Activated naive CD8-positive, alpha-beta T cell treated with anti-CD3 and anti-CD28 coated beads, Interleukin-2, amount 10 ng/mL, durations not matched to agents 7 days and 5 days (primary cell): ENCODE measurements at regions not wholly inside any gene's neighbourhood (a gene's known extent, or its start where the extent isn't known, plus 50 kb on each side); places are given as distances from the start of the nearest gene placed in this dataset.

Experiments
- ATAC-seq: fragments of 150-1000 bp; cut with Tn5 transposase; one replicate; pipeline ENCODE4 v1.10.0; 2021; ENCODE audit warnings: low read depth, moderate library complexity
- POLR2A ChIA-PET: fragments of 350-600 bp; sonication (Branson Sonifier 250); formaldehyde crosslinking; loops from one replicate; lab custom pipeline; 2021; ENCODE audit warnings: antibody characterized with exemption; lab: Charles Lee
- DNase-seq: peaks from one replicate; pipeline ENCODE4 v3.0.0; 2021
- H3K27ac Mint-ChIP-seq: one replicate; pipeline ENCODE4 v1.8.0; 2022; ENCODE audit warnings: mild to moderate bottlenecking, mixed read lengths
- H3K27me3 Mint-ChIP-seq: one replicate; pipeline ENCODE4 v1.8.0; 2022; ENCODE audit warnings: mild to moderate bottlenecking, moderate library complexity, mixed read lengths
- H3K36me3 Mint-ChIP-seq: one replicate; pipeline ENCODE4 v1.8.0; 2021; ENCODE audit warnings: mild to moderate bottlenecking, mixed read lengths
- H3K4me1 Mint-ChIP-seq: one replicate; pipeline ENCODE4 v1.8.0; 2021; ENCODE audit warnings: mixed read lengths
- H3K4me3 Mint-ChIP-seq: one replicate; pipeline ENCODE4 v1.8.0; 2022; ENCODE audit warnings: mild to moderate bottlenecking, moderate library complexity, mixed read lengths
- H3K9me3 Mint-ChIP-seq: one replicate; pipeline ENCODE4 v1.8.0; 2021; ENCODE audit warnings: mixed read lengths

- Mint-ChIP-seq H3K27ac (no peak overlapping the region), H3K27me3 (peaks cover 2% of the 10 kb centered on the region), H3K4me3 (no peak overlapping the region), H3K36me3 (no peaks in the 10 kb centered on the region), H3K4me1 (peaks cover 2% of the 10 kb centered on the region), H3K9me3 (peaks cover under 1% of the 10 kb centered on the region)
- POLR2A ChIA-PET, result no interaction called here
- ATAC-seq, result no peak
- DNase-seq, result no peak
Measured at GRCh38 chr4:114361249-114361648, 237.4 kb upstream of the UGT8 start.

GRCh38 chr4:114364857-114365256 lies 233.8 kb upstream of the UGT8 start:
- no peak for ATAC-seq
- H3K4me3 Mint-ChIP-seq, result no peak overlapping the region

GRCh38 chr4:114365591-114365990 lies 233.0 kb upstream of the UGT8 start:
- DNase-seq (no peak), ATAC-seq (no peak)
- POLR2A ChIA-PET, result no interaction called here
- Mint-ChIP-seq H3K4me3 (no peak overlapping the region), H3K27ac (no peak overlapping the region), H3K4me1 (no peaks in the 10 kb centered on the region), H3K36me3 (no peaks in the 10 kb centered on the region), H3K9me3 (no peaks in the 10 kb centered on the region), H3K27me3 (no peaks in the 10 kb centered on the region)

More at GRCh38 chr4:114364857-114365256, 233.8 kb upstream of the UGT8 start:
- Mint-ChIP-seq H3K36me3 (no peaks in the 10 kb centered on the region), H3K27ac (no peak overlapping the region), H3K27me3 (no peaks in the 10 kb centered on the region), H3K4me1 (no peaks in the 10 kb centered on the region), H3K9me3 (no peaks in the 10 kb centered on the region)
- POLR2A ChIA-PET, result no interaction called here
- DNase-seq, result no peak

DNA sequence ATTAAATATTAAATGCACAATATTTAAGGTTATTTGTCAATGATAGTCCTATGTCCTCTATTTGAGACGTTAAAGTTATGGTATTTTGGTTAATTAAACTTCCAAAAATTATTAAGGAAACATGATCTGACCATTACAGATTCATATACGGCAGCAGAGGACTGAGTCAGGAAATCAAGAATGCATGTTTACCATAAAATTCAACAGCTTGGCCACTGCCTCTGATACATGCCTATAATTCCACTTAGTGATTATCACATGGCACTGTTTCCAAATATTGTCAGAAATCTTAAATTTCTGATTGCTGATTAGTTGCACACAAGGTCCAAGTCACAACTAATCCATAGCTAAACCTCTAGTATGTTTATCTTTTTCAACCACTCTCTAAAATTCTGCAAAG lies 232.2 kb upstream of the UGT8 start:
- Mint-ChIP-seq H3K27ac (no peak overlapping the region), H3K4me3 (no peak overlapping the region), H3K36me3 (no peaks in the 10 kb centered on the region), H3K9me3 (no peaks in the 10 kb centered on the region), H3K27me3 (peaks cover 3% of the 10 kb centered on the region), H3K4me1 (no peaks in the 10 kb centered on the region)
- ATAC-seq (no peak), DNase-seq (no peak)
- POLR2A ChIA-PET, result no interaction called here

DNA sequence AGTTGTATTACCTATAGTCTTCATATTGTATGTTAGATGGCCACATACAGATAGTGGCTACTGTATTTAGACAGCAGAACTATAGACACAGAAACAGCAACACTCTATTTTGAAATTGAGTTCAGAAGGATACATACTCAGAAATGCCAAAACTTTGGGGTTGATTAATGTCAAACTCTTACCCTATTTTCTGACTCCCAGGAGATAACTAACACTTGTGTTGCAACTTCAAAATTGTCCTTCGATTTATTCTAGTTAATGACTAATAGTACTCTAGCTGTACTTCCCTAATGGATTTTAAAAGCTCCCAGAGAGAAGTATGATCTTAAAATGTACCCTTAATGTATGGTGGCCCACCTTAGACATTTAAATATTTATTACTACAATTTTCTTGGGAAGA lies 229.9 kb upstream of the UGT8 start:
- Mint-ChIP-seq H3K27ac (no peak overlapping the region), H3K27me3 (peaks cover 3% of the 10 kb centered on the region), H3K36me3 (no peaks in the 10 kb centered on the region), H3K4me3 (no peak overlapping the region), H3K9me3 (no peaks in the 10 kb centered on the region), H3K4me1 (no peaks in the 10 kb centered on the region)
- ATAC-seq, result no peak
- POLR2A ChIA-PET, result no interaction called here
- no peak for DNase-seq

DNA sequence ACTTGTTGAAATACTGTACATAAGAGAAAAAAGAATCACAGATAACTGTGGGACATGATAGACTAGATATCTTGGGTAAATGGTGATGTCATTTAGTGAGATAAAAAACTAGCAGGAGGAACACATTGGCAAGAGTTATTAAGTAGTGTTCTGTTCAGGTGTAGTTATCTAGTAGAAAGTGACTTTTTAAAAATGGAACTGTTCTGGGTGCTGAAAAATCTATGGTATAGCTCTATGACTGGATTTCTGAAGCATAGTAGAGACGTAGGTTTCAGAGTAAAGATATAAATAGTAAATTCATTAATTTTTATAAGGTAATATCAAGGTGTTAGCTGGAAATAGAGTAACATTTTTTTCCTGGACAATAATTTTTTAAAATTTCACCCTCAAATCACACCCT lies 225.1 kb upstream of the UGT8 start:
- H3K36me3 Mint-ChIP-seq, result no peaks in the 10 kb centered on the region
- no peaks in the 10 kb centered on the region for H3K4me1 Mint-ChIP-seq
- no peaks in the 10 kb centered on the region for H3K9me3 Mint-ChIP-seq
- POLR2A ChIA-PET, result no interaction called here
- peaks cover 3% of the 10 kb centered on the region for H3K27me3 Mint-ChIP-seq
- ATAC-seq, result no peak
- H3K4me3 Mint-ChIP-seq, result no peak overlapping the region
- DNase-seq, result no peak
- H3K27ac Mint-ChIP-seq, result no peak overlapping the region

DNA sequence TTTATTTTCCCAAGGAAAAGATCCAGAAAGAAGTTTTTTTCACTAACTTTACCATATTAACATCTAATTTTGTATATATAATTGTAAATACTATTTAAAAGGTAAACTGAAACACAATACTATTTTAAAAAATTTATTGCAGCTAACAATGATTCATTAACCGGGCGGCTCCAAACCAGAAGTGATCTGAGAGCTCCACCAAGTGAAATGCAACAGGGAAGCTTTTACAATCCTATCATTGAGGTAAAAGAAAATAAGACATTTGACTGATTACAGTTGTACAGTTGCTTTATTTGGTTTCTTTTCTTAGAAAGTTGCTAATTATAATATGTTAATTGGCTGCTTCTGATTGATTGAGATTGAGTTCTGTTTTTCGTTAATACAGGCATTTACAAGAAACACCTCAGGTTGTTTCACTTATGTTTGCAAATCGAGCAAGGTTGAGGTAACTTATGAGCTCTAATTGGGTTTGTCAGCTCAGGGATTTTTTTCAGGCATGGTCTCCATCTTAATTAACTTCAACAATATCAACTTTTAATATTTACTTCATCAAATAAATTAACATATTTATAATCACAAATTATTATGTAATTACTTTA lies 220.2 kb upstream of the UGT8 start:
- H3K4me1 Mint-ChIP-seq, result no peaks in the 10 kb centered on the region
- no peaks in the 10 kb centered on the region for H3K36me3 Mint-ChIP-seq
- ATAC-seq, result no peak
- no peak overlapping the region for H3K4me3 Mint-ChIP-seq
- H3K27me3 Mint-ChIP-seq, result peaks cover 4% of the 10 kb centered on the region
- no peak for DNase-seq
- POLR2A ChIA-PET, result no interaction called here
- H3K9me3 Mint-ChIP-seq, result no peaks in the 10 kb centered on the region
- no peak overlapping the region for H3K27ac Mint-ChIP-seq

GRCh38 chr4:114383067-114383466 lies 215.5 kb upstream of the UGT8 start:
- POLR2A ChIA-PET, result no interaction called here
- H3K27me3 Mint-ChIP-seq, result peaks cover 4% of the 10 kb centered on the region
- H3K36me3 Mint-ChIP-seq, result no peaks in the 10 kb centered on the region
- no peaks in the 10 kb centered on the region for H3K9me3 Mint-ChIP-seq
- DNase-seq (no peak), ATAC-seq (no peak)
- no peak overlapping the region for H3K4me3 Mint-ChIP-seq
- H3K4me1 Mint-ChIP-seq, result no peaks in the 10 kb centered on the region
- no peak overlapping the region for H3K27ac Mint-ChIP-seq

GRCh38 chr4:114383721-114384120 lies 214.9 kb upstream of the UGT8 start:
- Mint-ChIP-seq H3K9me3 (no peaks in the 10 kb centered on the region), H3K27me3 (peaks cover 4% of the 10 kb centered on the region), H3K4me3 (no peak overlapping the region), H3K4me1 (no peaks in the 10 kb centered on the region), H3K27ac (no peak overlapping the region), H3K36me3 (no peaks in the 10 kb centered on the region)
- DNase-seq (no peak), ATAC-seq (no peak)
- POLR2A ChIA-PET, result no interaction called here

DNA sequence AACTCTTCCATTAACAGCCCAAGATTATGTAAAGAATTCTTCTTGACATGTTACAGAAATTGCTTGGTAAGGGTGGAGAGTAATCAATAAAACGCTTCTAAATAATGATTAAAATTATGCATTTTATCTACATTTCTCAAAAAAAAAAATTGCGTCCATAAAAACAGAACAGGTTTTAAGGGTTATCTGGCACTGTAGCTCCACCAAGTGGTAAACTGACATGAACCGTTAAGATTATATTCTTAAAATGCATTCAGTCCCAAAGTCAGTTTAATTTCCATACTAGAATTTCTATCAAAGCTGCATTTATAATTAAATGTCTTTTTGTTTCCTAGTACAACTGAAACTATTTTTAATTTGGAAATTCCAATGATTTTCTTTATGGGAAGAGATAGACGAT lies 214.0 kb upstream of the UGT8 start:
- H3K27ac Mint-ChIP-seq, result no peak overlapping the region

GRCh38 chr4:114385195-114385985 lies 213.2 kb upstream of the UGT8 start:
- ATAC-seq, result no peak
- no peak overlapping the region for H3K4me3 Mint-ChIP-seq
- no peaks in the 10 kb centered on the region for H3K36me3 Mint-ChIP-seq
- H3K4me1 Mint-ChIP-seq, result no peaks in the 10 kb centered on the region
- H3K27me3 Mint-ChIP-seq, result peaks cover 6% of the 10 kb centered on the region
- POLR2A ChIA-PET, result no interaction called here
- no peak for DNase-seq
- no peak overlapping the region for H3K27ac Mint-ChIP-seq
- no peaks in the 10 kb centered on the region for H3K9me3 Mint-ChIP-seq

More for the DNA sequence above, 214.0 kb upstream of the UGT8 start:
- Mint-ChIP-seq H3K4me3 (no peak overlapping the region), H3K27me3 (peaks cover 6% of the 10 kb centered on the region), H3K4me1 (no peaks in the 10 kb centered on the region), H3K9me3 (no peaks in the 10 kb centered on the region), H3K36me3 (no peaks in the 10 kb centered on the region)
- DNase-seq, result no peak
- POLR2A ChIA-PET, result no interaction called here
- ATAC-seq, result no peak

- Mint-ChIP-seq H3K9me3 (no peaks in the 10 kb centered on the region), H3K27me3 (peaks cover 4% of the 10 kb centered on the region), H3K36me3 (no peaks in the 10 kb centered on the region), H3K27ac (no peak overlapping the region), H3K4me1 (no peaks in the 10 kb centered on the region), H3K4me3 (no peak overlapping the region)
- no peak for ATAC-seq
- POLR2A ChIA-PET, result no interaction called here
- DNase-seq, result no peak
Measured at GRCh38 chr4:114386637-114387233, 211.9 kb upstream of the UGT8 start.

- POLR2A ChIA-PET, result no interaction called here
- H3K36me3 Mint-ChIP-seq, result no peaks in the 10 kb centered on the region
- no peak overlapping the region for H3K27ac Mint-ChIP-seq
- peaks cover 3% of the 10 kb centered on the region for H3K4me1 Mint-ChIP-seq
- peaks cover 2% of the 10 kb centered on the region for H3K27me3 Mint-ChIP-seq
- no peak overlapping the region for H3K4me3 Mint-ChIP-seq
- ATAC-seq (no peak), DNase-seq (no peak)
- no peaks in the 10 kb centered on the region for H3K9me3 Mint-ChIP-seq
Measured at GRCh38 chr4:114389070-114389685, 209.4 kb upstream of the UGT8 start.
